Stomach (tissue), 8 donors: ENCODE measurements at regions not wholly inside any gene's neighbourhood (a gene's known extent, or its start where the extent isn't known, plus 50 kb on each side); places are given as distances from the start of the nearest gene placed in this dataset.

Experiments
- DNase-seq, 2 donors: peaks; one replicate each; pipeline versions ENCODE4 v3.0.0 to v3.0.0-alpha.2; 2013 to 2019
- H3K27ac ChIP-seq, 5 donors: fragments of 200-600 bp in 4 of 5; sonication (generic) in 4 of 5; one replicate each; pipeline ENCODE4 v1.5.1; 2013 to 2019; ENCODE audit warnings: mild to moderate bottlenecking in 1 of 5, moderate library complexity in 1 of 5
- H3K27me3 ChIP-seq, 3 donors: fragments of 200-600 bp; sonication (generic); one replicate each; pipeline ENCODE4 v1.5.1; 2017 to 2019; ENCODE audit warnings: mixed run types in 1 of 3
- H3K36me3 ChIP-seq, 4 donors: fragments of 200-600 bp; sonication (generic); 1 replicate in 3 of 4; 2 replicates in 1 of 4; pipeline ENCODE4 v1.5.1; 2016 to 2019
- H3K4me1 ChIP-seq, 4 donors: fragments of 200-600 bp; sonication (generic); one replicate each; pipeline ENCODE4 v1.5.1; 2016 to 2019
- H3K4me3 ChIP-seq, 4 donors: fragments of 200-600 bp; sonication (generic) in 3 of 4; one replicate each; pipeline ENCODE4 v1.5.1; 2016 to 2019; ENCODE audit warnings: mild to moderate bottlenecking in 1 of 4
- H3K9me3 ChIP-seq, 4 donors: fragments of 200-600 bp; sonication (generic); one replicate each; pipeline ENCODE4 v1.5.1; 2016 to 2019
- EP300 ChIP-seq: sonication (generic); formaldehyde crosslinking; IDR thresholded peaks from one replicate; pipeline ENCODE4 v1.6.1; 2017; ENCODE audit warnings: antibody characterized with exemption
- POLR2A ChIP-seq, 4 donors: fragments of 450-650 bp; IDR thresholded peaks; one replicate each; pipeline ENCODE4 v1.6.1; 2016; ENCODE audit warnings: antibody characterized with exemption in 4 of 4, control low read depth in 2 of 4, mild to moderate bottlenecking in 1 of 4, moderate library complexity in 1 of 4
- POLR2AphosphoS5 ChIP-seq, 3 donors: sonication (generic); formaldehyde crosslinking; IDR thresholded peaks; one replicate each; pipeline ENCODE4 v1.6.1; 2016; ENCODE audit warnings: antibody characterized with exemption in 3 of 3
- WGBS, 5 donors: extraction: QIAGEN DNeasy Blood & Tissue Kit in 3 of 5; methylation state at CpG; one replicate each; pipeline versions ENCODE4 v1.1.5 to v1.1.7; 2013 to 2018; 5-methylcytosine and 5-hydroxymethylcytosine counted together
- intact Hi-C: fragments of 100-400 bp; cut with DNase I; formaldehyde crosslinking; loops from one replicate; pipeline ENCODE4 v1.15.1; 2023; ENCODE audit warnings: low total_unique reads
- TF ChIP-seq, protein P1 (sequence below), 7 experiments: fragments of 450-650 bp in 4 of 7; fragments of 200-600 bp in 3 of 7; sonication (generic) in 3 of 7; IDR thresholded peaks; one replicate each; pipeline ENCODE4 v1.5.1; 2016 to 2019; ENCODE audit warnings: antibody characterized with exemption in 7 of 7, control low read depth in 2 of 7, mild to moderate bottlenecking in 1 of 7
- donor health status: healthy with polysubstance abuse.
- donor health status: Bipolar disorder and iron deficiency.
- donor health status: healthy.

DNA sequence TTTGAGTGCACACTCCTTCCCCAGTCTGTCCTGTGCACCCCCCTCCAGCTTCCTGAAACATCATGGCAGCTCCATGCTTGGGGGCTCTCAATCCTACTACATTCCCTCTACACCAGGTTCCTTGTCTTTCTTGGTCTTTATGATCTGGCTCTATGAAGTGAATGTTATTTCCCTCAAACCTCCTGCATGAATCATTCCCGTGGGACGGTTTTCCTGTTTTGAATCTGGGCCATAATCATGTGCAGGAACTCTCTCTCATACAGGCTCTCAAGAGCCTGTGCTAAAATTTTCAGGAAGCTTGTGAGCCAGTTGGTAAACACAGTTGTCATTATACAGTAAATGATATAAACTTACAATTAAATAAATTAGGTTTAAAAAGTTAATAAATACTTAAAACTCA is 89.8 kb upstream of the KCNE2 start:
- Histone ChIP-seq H3K27ac (no peak overlapping the region), H3K4me3 (no peak overlapping the region), H3K4me1 (no peaks in the 10 kb centered on the region), H3K36me3 (no peaks in the 10 kb centered on the region), H3K27me3 (no peaks in the 10 kb centered on the region), H3K9me3 (no peaks in the 10 kb centered on the region)
- TF ChIP-seq, protein P1, sequence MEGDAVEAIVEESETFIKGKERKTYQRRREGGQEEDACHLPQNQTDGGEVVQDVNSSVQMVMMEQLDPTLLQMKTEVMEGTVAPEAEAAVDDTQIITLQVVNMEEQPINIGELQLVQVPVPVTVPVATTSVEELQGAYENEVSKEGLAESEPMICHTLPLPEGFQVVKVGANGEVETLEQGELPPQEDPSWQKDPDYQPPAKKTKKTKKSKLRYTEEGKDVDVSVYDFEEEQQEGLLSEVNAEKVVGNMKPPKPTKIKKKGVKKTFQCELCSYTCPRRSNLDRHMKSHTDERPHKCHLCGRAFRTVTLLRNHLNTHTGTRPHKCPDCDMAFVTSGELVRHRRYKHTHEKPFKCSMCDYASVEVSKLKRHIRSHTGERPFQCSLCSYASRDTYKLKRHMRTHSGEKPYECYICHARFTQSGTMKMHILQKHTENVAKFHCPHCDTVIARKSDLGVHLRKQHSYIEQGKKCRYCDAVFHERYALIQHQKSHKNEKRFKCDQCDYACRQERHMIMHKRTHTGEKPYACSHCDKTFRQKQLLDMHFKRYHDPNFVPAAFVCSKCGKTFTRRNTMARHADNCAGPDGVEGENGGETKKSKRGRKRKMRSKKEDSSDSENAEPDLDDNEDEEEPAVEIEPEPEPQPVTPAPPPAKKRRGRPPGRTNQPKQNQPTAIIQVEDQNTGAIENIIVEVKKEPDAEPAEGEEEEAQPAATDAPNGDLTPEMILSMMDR (IDR thresholded peaks at IDR 0.05): no peak
- TF ChIP-seq POLR2AphosphoS5 (IDR thresholded peaks at IDR 0.05): no peak
- intact Hi-C loops: no loop called here
- no peak for DNase-seq
- WGBS, 5 donors: 55 to 80% (median 69%) methylated on average over 2 of the region's 2 CpGs

GRCh38 chr21:34276711-34277425 is 86.9 kb upstream of the KCNE2 start:
- Histone ChIP-seq H3K4me3 (no peak overlapping the region), H3K27ac (no peak overlapping the region), H3K36me3 (no peaks in the 10 kb centered on the region), H3K27me3 (no peaks in the 10 kb centered on the region), H3K4me1 (peaks cover 0 to 16% (median 10%) of the 10 kb centered on the region in 4 donors), H3K9me3 (no peaks in the 10 kb centered on the region)
- no peak for DNase-seq
- 71 to 85% (median 81%) methylated on average over 5 of the region's 5 CpGs for WGBS, 5 donors
- no peak for TF ChIP-seq POLR2A (IDR thresholded peaks at IDR 0.05)
- no peak for TF ChIP-seq EP300
- TF ChIP-seq, protein P1 (IDR thresholded peaks at IDR 0.05): no peak
- TF ChIP-seq POLR2AphosphoS5 (IDR thresholded peaks at IDR 0.05): no peak
- intact Hi-C loops: no loop called here

GRCh38 chr21:34278451-34278850 is 85.4 kb upstream of the KCNE2 start:
- Histone ChIP-seq H3K9me3 (no peaks in the 10 kb centered on the region), H3K27ac (no peak overlapping the region), H3K4me1 (peaks cover 0 to 16% (median 10%) of the 10 kb centered on the region in 4 donors), H3K4me3 (no peak overlapping the region), H3K36me3 (no peaks in the 10 kb centered on the region), H3K27me3 (no peaks in the 10 kb centered on the region)
- TF ChIP-seq, protein P1 (IDR thresholded peaks at IDR 0.05): no peak
- TF ChIP-seq EP300 (no peak), POLR2A (IDR thresholded peaks at IDR 0.05) (no peak), POLR2AphosphoS5 (IDR thresholded peaks at IDR 0.05) (no peak)
- intact Hi-C loops: no loop called here
- DNase-seq: no peak
- 87 to 93% (median 91%) methylated on average over 3 of the region's 3 CpGs for WGBS, 5 donors

DNA sequence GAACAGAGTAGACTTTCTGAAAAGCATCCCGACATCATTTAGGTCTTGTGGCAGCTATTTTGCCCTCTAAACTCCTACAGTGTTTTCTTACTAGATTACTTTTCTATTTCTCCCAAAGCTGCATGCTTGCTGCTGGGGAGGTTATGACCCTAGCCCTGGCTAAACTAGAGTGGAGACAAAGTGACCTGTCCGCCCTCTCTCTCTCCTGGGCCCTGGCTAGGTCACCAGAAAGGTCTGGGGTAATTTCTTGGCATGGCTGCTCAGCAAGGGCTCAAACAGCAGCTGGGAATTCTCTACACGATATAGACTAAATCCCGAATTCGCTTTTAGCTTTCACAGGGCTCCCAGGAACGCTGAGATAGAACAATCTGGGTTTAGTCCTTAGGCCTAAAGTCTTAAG is 84.5 kb upstream of the KCNE2 start:
- H3K9me3 ChIP-seq: no peaks in the 10 kb centered on the region
- no peaks in the 10 kb centered on the region for H3K36me3 ChIP-seq
- WGBS, 5 donors: 67 to 85% (median 81%) methylated on average over 6 of the region's 6 CpGs
- H3K27me3 ChIP-seq: no peaks in the 10 kb centered on the region
- intact Hi-C loops: no loop called here
- no peak overlapping the region for H3K27ac ChIP-seq
- no peak for DNase-seq
- TF ChIP-seq POLR2AphosphoS5 (IDR thresholded peaks at IDR 0.05): no peak
- TF ChIP-seq POLR2A (IDR thresholded peaks at IDR 0.05): no peak
- TF ChIP-seq, protein P1 (IDR thresholded peaks at IDR 0.05): no peak
- H3K4me1 ChIP-seq: peaks cover 0 to 16% (median 10%) of the 10 kb centered on the region in 4 donors
- H3K4me3 ChIP-seq: no peak overlapping the region
